Activated B cell treated with CpG ODN at 0.5 μM for 24 hours (primary cell): ENCODE measurements at regions not wholly inside any gene's neighbourhood (a gene's known extent, or its start where the extent isn't known, plus 50 kb on each side); places are given as distances from the start of the nearest gene placed in this dataset.

ENCODE experiments used
- ATAC-seq: fragments of 200-7000 bp; cut with Tn5 transposase; one replicate; pipeline ENCODE4 v1.10.0; 2021; ENCODE audit warnings: low read depth, mild to moderate bottlenecking, moderate library complexity
- CTCF ChIA-PET: fragments of 350-600 bp; sonication (Branson Sonifier 250); formaldehyde crosslinking; loops from one replicate; lab custom pipeline; 2021; ENCODE audit warnings: antibody characterized with exemption; lab: Charles Lee
- POLR2A ChIA-PET: fragments of 350-600 bp; sonication (Branson Sonifier 250); formaldehyde crosslinking; loops from one replicate; lab custom pipeline; 2021; ENCODE audit warnings: antibody characterized with exemption; lab: Charles Lee
- DNase-seq: peaks from one replicate; pipeline ENCODE4 v3.0.0; 2022
- H3K27ac Mint-ChIP-seq: one replicate; pipeline ENCODE4 v1.8.0; 2020; ENCODE audit warnings: mixed read lengths
- H3K27me3 Mint-ChIP-seq: one replicate; pipeline ENCODE4 v1.8.0; 2021; ENCODE audit warnings: mixed read lengths
- H3K36me3 Mint-ChIP-seq: one replicate; pipeline ENCODE4 v1.8.0; 2021; ENCODE audit warnings: low read depth, mixed read lengths
- H3K4me1 Mint-ChIP-seq: one replicate; pipeline ENCODE4 v1.8.0; 2021; ENCODE audit warnings: mixed read lengths
- H3K4me3 Mint-ChIP-seq: one replicate; pipeline ENCODE4 v1.8.0; 2020; ENCODE audit warnings: mild to moderate bottlenecking, mixed read lengths
- H3K9me3 Mint-ChIP-seq: one replicate; pipeline ENCODE4 v1.8.0; 2020; ENCODE audit warnings: mixed read lengths
- CTCF ChIP-seq: fragments of 200-600 bp; IDR thresholded peaks from one replicate; pipeline ENCODE4 v1.8.0; 2022; ENCODE audit warnings: antibody characterized with exemption, mild to moderate bottlenecking
- intact Hi-C: fragments of 100-400 bp; cut with micrococcal nuclease; formaldehyde crosslinking; loops from one replicate; pipeline ENCODE4 v1.15.1; 2024

GRCh38 chrX:95728446-95728845, 956.2 kb upstream of the DIAPH2 start:
- ChIA-PET CTCF (no interaction called here), POLR2A (no interaction called here)
- ATAC-seq (no peak), DNase-seq (no peak)
- no peak for TF ChIP-seq CTCF
- intact Hi-C loops = no loop called here
- no peaks in the 10 kb centered on the region for H3K4me1 Mint-ChIP-seq
- H3K36me3 Mint-ChIP-seq = no peaks in the 10 kb centered on the region
- H3K9me3 Mint-ChIP-seq = no peaks in the 10 kb centered on the region
- no peak overlapping the region for H3K4me3 Mint-ChIP-seq
- no peaks in the 10 kb centered on the region for H3K27me3 Mint-ChIP-seq
- no peak overlapping the region for H3K27ac Mint-ChIP-seq

- ATAC-seq (no peak), DNase-seq (no peak)
- H3K4me1 Mint-ChIP-seq = no peaks in the 10 kb centered on the region
- CTCF ChIA-PET = no interaction called here
- TF ChIP-seq CTCF = no peak
- H3K27me3 Mint-ChIP-seq = no peaks in the 10 kb centered on the region
- POLR2A ChIA-PET = no interaction called here
- H3K36me3 Mint-ChIP-seq = no peaks in the 10 kb centered on the region
- H3K27ac Mint-ChIP-seq = no peak overlapping the region
- intact Hi-C loops = no loop called here
- no peak overlapping the region for H3K4me3 Mint-ChIP-seq
- H3K9me3 Mint-ChIP-seq = no peaks in the 10 kb centered on the region
Observed at GRCh38 chrX:95729401-95729800, 955.2 kb upstream of the DIAPH2 start.

GRCh38 chrX:95733426-95733825, 951.2 kb upstream of the DIAPH2 start:
- no peaks in the 10 kb centered on the region for H3K4me1 Mint-ChIP-seq
- no peaks in the 10 kb centered on the region for H3K9me3 Mint-ChIP-seq
- no peak for DNase-seq
- H3K27ac Mint-ChIP-seq = no peak overlapping the region
- H3K27me3 Mint-ChIP-seq = no peaks in the 10 kb centered on the region
- intact Hi-C loops = no loop called here
- ATAC-seq = no peak
- ChIA-PET POLR2A (no interaction called here), CTCF (no interaction called here)
- no peak overlapping the region for H3K4me3 Mint-ChIP-seq
- no peaks in the 10 kb centered on the region for H3K36me3 Mint-ChIP-seq
- TF ChIP-seq CTCF = no peak

- no peaks in the 10 kb centered on the region for H3K4me1 Mint-ChIP-seq
Observed at GRCh38 chrX:95754411-95754810, 930.2 kb upstream of the DIAPH2 start.

GRCh38 chrX:95760356-95760755, 924.3 kb upstream of the DIAPH2 start:
- no peak for ATAC-seq
- Mint-ChIP-seq H3K36me3 (no peaks in the 10 kb centered on the region), H3K4me3 (no peak overlapping the region), H3K4me1 (peaks cover 2% of the 10 kb centered on the region), H3K27ac (no peak overlapping the region), H3K9me3 (no peaks in the 10 kb centered on the region), H3K27me3 (no peaks in the 10 kb centered on the region)
- TF ChIP-seq CTCF = no peak
- ChIA-PET CTCF (no interaction called here), POLR2A (no interaction called here)
- intact Hi-C loops = no loop called here
- DNase-seq = no peak

More at GRCh38 chrX:95754411-95754810, 930.2 kb upstream of the DIAPH2 start:
- ChIA-PET POLR2A (no interaction called here), CTCF (no interaction called here)
- no peak for DNase-seq
- H3K9me3 Mint-ChIP-seq = peaks cover 3% of the 10 kb centered on the region
- no peak for ATAC-seq
- H3K4me3 Mint-ChIP-seq = no peak overlapping the region
- H3K36me3 Mint-ChIP-seq = no peaks in the 10 kb centered on the region
- TF ChIP-seq CTCF = no peak
- no peaks in the 10 kb centered on the region for H3K27me3 Mint-ChIP-seq
- intact Hi-C loops = no loop called here
- no peak overlapping the region for H3K27ac Mint-ChIP-seq
